OCI-LY3 (cell line): ENCODE measurements at regions not wholly inside any gene's neighbourhood (a gene's known extent, or its start where the extent isn't known, plus 50 kb on each side); places are given as distances from the start of the nearest gene placed in this dataset.

Experiments
- H2AFZ ChIP-seq: fragments of 200-600, 300-600 bp; shearing (Covaris generic); 2 replicates; pipeline ENCODE4 v1.6.0; 2014; ENCODE audit warnings: antibody characterized with exemption, low read depth, low read length
- H3K27ac ChIP-seq: fragments of 200-600, 300-600 bp; sonication (generic); 2 replicates; pipeline ENCODE4 v1.5.1; 2014; ENCODE audit warnings: mild to moderate bottlenecking, low read length, moderate library complexity, mixed read lengths
- H3K27me3 ChIP-seq: fragments of 200-600, 300-600 bp; sonication (generic); 2 replicates; pipeline ENCODE4 v1.6.1; 2014; ENCODE audit warnings: low read depth, low read length, mixed read lengths
- H3K36me3 ChIP-seq: fragments of 200-600, 300-600 bp; sonication (generic); replicated peaks from 2 replicates; pipeline ENCODE3; 2014; ENCODE audit warnings: low read depth, low read length, mixed read lengths
- H3K4me1 ChIP-seq: fragments of 300-600, 200-600 bp; sonication (generic); 2 replicates; pipeline ENCODE4 v1.6.1; 2014; ENCODE audit warnings: low read length, mixed read lengths
- H3K4me2 ChIP-seq: fragments of 200-600, 300-600 bp; sonication (generic); 2 replicates; pipeline ENCODE4 v1.6.1; 2014; ENCODE audit warnings: low read length, mixed read lengths
- H3K4me3 ChIP-seq: fragments of 300-600, 200-600 bp; sonication (generic); 2 replicates; pipeline ENCODE4 v1.5.1; 2014; ENCODE audit warnings: antibody characterized with exemption, mild to moderate bottlenecking, low read length, moderate library complexity
- H3K79me2 ChIP-seq: fragments of 300-600, 200-600 bp; shearing (Covaris generic); 2 replicates; pipeline ENCODE4 v1.6.1; 2014; ENCODE audit warnings: mild to moderate bottlenecking, low read length, mixed read lengths
- H3K9ac ChIP-seq: fragments of 300-600, 200-600 bp; shearing (Covaris generic); 2 replicates; pipeline ENCODE4 v1.6.0; 2014; ENCODE audit warnings: mild to moderate bottlenecking, low read length, moderate library complexity
- H3K9me3 ChIP-seq: fragments of 200-600, 300-600 bp; shearing (Covaris generic); 2 replicates; pipeline ENCODE4 v1.6.1; 2014; ENCODE audit warnings: low read length, mixed read lengths; ENCODE audit not compliant: insufficient read depth
- H4K20me1 ChIP-seq: fragments of 200-600, 300-600 bp; sonication (generic); 2 replicates; pipeline ENCODE4 v1.6.1; 2016; ENCODE audit warnings: low read length, mixed read lengths; ENCODE audit not compliant: insufficient read depth
- EZH2phosphoT487 ChIP-seq: fragments of 200-600 bp; shearing (Covaris generic); IDR thresholded peaks from 2 replicates; pipeline ENCODE4 v1.6.1; 2018; ENCODE audit warnings: antibody characterized with exemption, mixed run types, low read depth
- TF ChIP-seq, protein P1 (sequence below): fragments of 200-600, 300-600 bp; sonication (generic); IDR thresholded peaks from 2 replicates; pipeline ENCODE4 v1.5.1; 2014; ENCODE audit warnings: antibody characterized with exemption, low read length, low read depth

DNA sequence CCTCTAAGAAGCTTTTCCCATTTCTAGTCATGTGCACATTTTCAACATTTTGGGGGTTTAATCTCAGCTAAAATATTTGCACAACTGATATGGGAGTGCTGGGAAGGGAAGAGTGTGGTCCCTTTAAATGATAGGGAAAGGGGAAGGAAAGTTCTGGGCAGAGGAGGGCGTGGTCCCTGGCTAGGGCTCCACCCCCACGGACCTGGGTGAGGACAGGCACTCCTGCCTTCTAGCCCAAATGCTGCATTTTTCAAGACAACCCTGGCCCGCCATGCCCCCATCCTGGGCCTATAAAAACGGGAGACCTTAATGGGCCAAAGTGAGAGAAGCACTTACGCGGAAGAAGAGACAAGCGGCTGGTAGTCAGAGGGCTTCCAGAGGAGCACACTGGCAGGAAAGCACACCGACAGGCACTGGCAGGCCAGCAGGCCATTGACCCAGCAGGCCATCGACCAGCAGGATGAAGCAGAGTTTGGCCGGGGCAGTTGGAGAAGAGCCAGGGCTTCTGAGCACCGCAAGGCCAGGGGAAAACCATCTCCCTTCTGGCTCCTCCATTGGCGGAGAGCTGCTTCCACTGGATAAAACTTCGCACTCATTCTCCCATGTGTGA lies 266.7 kb downstream of the SPRY2 start:
- TF ChIP-seq, protein P1, sequence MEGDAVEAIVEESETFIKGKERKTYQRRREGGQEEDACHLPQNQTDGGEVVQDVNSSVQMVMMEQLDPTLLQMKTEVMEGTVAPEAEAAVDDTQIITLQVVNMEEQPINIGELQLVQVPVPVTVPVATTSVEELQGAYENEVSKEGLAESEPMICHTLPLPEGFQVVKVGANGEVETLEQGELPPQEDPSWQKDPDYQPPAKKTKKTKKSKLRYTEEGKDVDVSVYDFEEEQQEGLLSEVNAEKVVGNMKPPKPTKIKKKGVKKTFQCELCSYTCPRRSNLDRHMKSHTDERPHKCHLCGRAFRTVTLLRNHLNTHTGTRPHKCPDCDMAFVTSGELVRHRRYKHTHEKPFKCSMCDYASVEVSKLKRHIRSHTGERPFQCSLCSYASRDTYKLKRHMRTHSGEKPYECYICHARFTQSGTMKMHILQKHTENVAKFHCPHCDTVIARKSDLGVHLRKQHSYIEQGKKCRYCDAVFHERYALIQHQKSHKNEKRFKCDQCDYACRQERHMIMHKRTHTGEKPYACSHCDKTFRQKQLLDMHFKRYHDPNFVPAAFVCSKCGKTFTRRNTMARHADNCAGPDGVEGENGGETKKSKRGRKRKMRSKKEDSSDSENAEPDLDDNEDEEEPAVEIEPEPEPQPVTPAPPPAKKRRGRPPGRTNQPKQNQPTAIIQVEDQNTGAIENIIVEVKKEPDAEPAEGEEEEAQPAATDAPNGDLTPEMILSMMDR = no peak
- TF ChIP-seq EZH2phosphoT487 = no peak
- Histone ChIP-seq H3K9me3 (no peaks in the 10 kb centered on the region), H2AFZ (no peak overlapping the region), H3K36me3 (no peaks in the 10 kb centered on the region), H3K9ac (no peak overlapping the region), H3K4me1 (no peaks in the 10 kb centered on the region), H3K79me2 (no peaks in the 10 kb centered on the region), H4K20me1 (no peaks in the 10 kb centered on the region), H3K4me2 (no peak overlapping the region), H3K4me3 (no peak overlapping the region), H3K27ac (no peak overlapping the region), H3K27me3 (no peaks in the 10 kb centered on the region)

DNA sequence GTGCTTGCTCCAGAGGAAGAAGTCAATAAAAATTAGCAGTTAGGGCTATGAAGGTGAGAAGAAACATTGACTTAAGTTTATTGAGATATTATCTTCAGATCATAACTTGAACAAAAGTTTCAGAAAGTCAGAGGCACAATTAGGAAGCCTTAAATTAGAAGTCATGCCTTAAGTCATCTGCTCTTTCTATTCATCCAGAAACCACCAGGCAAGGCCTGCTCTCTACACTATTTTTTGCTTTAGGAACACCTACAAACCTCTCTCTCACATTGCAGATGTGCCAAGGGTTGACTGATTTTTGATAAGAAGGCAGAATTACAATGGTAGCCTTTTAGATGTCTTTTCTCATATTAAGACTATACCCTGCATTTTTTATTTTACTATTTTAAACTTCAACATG lies 268.7 kb downstream of the SPRY2 start:
- no peaks in the 10 kb centered on the region for H3K79me2 ChIP-seq
- no peaks in the 10 kb centered on the region for H3K4me1 ChIP-seq
- H3K9me3 ChIP-seq = no peaks in the 10 kb centered on the region
- H3K27me3 ChIP-seq = no peaks in the 10 kb centered on the region
- H3K36me3 ChIP-seq = no peaks in the 10 kb centered on the region
- no peak overlapping the region for H3K4me2 ChIP-seq
- H2AFZ ChIP-seq = no peak overlapping the region
- H3K27ac ChIP-seq = no peak overlapping the region
- H3K9ac ChIP-seq = no peak overlapping the region
- no peaks in the 10 kb centered on the region for H4K20me1 ChIP-seq
- no peak for TF ChIP-seq EZH2phosphoT487
- TF ChIP-seq, protein P1 = no peak
- H3K4me3 ChIP-seq = no peak overlapping the region

DNA sequence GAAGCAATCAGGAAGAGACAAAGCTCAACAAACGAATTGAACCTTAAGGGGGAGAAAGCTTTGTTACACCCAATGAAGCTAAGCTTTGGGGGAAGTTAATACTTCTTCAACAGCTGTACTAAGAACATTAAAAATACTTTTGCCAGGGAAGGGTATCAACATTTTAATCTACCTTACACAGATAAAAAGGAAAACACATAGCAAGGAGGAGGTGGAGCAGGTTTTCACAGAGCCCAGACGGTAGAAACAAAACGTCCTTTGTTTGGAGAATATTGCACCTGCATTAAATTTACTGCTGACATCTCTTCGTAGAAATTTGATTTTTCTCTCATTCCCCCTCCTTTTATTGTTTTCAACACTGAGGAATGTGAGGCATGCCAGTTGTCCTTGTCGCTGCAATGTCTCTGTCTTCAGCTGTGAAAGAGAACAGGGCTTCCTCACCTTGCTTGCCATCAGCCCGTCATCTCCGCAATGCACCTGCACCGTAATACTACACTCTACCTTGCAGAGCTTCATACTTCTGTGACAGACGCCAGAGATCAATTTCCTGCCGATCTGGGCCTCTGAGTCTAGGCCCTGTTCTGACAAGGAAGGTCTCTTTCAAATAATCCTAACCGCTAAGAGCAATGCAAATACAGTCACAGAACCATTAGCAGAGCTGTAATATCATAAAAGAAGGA lies 270.8 kb downstream of the SPRY2 start:
- Histone ChIP-seq H3K9me3 (no peaks in the 10 kb centered on the region), H3K4me2 (no peak overlapping the region), H3K27ac (no peak overlapping the region), H3K79me2 (no peaks in the 10 kb centered on the region), H4K20me1 (no peaks in the 10 kb centered on the region), H3K4me1 (no peaks in the 10 kb centered on the region), H3K27me3 (no peaks in the 10 kb centered on the region), H3K36me3 (no peaks in the 10 kb centered on the region), H3K9ac (no peak overlapping the region), H3K4me3 (no peak overlapping the region), H2AFZ (no peak overlapping the region)
- no peak for TF ChIP-seq EZH2phosphoT487
- TF ChIP-seq, protein P1 = no peak

DNA sequence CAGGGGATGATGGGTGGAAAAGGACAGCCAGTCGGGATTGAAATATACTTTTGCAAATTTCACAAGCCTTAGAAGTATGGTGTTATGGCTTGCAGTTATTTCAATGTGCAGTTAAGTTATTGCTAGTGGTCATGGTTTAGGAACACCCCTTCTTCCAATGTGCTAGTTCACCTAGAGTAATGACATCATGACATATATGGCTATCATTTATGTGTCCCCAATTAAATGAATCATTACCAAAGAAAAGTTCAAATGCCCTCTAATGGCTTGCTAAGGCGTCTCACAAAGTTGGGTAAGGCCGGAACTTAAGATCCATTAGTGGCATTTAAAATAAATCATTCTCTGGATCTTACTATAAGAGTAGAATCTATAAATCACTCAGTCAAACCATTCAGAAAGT lies 271.6 kb downstream of the SPRY2 start:
- Histone ChIP-seq H3K27me3 (no peaks in the 10 kb centered on the region), H3K36me3 (no peaks in the 10 kb centered on the region), H4K20me1 (no peaks in the 10 kb centered on the region), H2AFZ (no peak overlapping the region), H3K27ac (no peak overlapping the region), H3K9ac (no peak overlapping the region), H3K4me3 (no peak overlapping the region), H3K4me1 (no peaks in the 10 kb centered on the region), H3K9me3 (no peaks in the 10 kb centered on the region), H3K79me2 (no peaks in the 10 kb centered on the region), H3K4me2 (no peak overlapping the region)
- no peak for TF ChIP-seq EZH2phosphoT487
- TF ChIP-seq, protein P1 = no peak
